ENCODE measurements at regions not wholly inside any gene's neighbourhood (a gene's known extent, or its start where the extent isn't known, plus 50 kb on each side); places are given as distances from the start of the nearest gene placed in this dataset.

DNA sequence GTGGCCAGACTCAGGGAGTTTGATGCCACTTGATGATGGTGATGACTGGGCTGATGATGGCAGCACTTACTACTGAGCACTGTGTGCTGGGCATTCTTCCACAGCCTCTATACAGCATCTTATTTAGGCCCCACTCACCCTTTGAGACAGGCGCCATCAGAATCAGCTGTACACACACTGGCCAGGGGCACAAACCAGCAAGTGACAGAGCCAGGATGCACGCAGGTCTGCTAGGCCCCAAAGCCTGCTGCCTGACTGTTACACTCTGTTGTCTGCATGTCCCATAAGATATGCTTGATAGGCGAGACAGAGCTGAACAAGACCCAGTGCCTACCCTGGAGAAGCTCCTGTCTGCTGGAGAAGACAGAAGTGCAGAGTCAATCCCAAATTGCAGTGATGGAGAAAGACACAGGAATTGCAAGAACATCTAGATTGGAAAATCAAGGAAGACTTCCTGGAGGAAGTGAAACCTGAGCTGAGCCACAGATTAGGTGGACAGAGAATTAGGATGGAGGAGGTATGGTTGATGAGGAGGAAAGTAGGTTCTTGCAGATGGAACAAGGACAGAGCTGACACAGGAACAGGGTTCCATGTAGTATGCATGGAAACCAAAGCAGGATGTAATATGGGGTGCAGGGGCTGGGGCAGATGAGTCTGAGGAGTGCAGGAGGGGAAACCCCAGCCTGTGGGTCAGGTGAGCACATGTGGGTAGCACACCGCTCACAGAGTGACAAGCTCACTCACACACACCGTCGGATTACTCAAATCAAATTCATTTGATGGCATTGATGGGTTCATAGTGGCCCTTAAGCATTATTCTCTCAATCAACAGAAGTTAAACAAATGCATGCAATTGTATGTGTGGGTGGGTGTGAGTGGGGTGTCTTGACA, 117.3 kb downstream of the BEGAIN start:
- no peak for DNase-seq

GRCh38 chr14:100470523-100470897, 116.7 kb downstream of the BEGAIN start:
- no peak for DNase-seq

DNA sequence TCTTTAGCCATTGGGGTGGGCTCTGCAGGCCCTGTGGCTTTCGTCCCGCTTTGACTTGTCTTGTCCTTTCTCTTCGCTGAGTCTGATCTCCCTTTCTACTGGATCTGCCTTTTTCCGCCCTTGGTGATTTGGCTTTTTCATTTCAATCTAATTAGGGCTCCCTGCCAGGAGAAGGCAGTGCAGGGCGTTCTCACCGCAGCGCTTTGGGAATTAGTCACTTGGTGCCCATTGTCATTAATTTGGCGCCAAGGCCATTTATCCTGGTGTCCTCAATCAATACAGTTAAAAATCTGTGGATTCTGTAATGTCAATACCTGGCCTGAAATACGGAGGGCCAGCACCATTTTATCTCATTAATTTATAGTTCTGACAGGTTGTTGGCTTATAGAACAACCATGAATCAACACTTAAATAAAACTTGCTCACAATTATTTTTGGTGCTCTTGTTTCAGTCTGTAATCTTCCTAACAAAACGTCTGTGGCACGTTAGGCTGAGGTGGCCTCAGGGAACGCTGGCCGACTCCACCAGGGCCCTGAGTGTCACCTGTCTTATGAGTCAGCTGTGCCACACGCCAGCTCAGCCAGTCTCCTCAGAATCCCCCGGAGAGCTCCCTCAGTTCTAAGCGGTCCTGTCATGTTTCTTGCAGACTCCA, 115.7 kb downstream of the BEGAIN start:
- DNase-seq = peak; percentile 69

DNA sequence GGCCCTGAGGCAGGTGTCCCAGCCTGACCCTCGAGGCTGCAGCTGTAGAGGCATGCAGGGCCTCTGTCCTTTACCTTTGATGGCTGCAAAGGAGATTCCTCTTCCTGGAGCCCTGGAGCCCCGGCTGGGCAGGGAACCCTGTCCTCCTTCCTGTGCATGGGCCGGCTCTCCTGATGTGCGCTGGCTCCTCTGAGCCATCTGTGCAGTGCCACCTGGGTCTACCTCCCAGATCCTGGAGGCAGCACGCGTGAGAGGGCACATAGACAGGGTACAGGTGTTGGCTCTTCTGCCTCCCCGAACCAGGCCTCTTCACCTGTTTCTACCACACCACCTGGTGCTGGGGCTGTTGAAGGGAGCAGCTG, 115.1 kb downstream of the BEGAIN start:
- peak; percentile 80 for DNase-seq

DNA sequence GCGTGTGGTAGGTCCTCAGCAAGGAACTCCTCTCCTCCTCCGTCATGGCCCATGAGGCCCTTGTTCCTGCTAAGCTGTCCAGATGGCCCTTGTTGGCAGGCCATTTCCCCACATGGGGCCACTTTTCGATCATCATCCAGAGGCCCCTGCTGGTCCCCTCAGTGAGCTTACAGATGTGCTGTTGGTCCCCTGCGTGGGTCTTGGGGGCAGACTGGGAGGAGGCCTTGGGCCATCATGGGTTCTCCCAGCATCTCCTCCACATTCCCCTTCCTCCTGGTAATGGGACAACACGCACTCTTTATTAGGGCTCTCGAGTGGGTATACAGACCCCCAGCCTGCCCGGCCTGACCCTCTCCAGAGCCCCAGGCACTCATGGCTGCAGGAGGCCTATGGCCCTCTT, 114.7 kb downstream of the BEGAIN start:
- no peak for DNase-seq

- no peak for DNase-seq
These were observed 114.0 kb downstream of the BEGAIN start for GRCh38 chr14:100473249-100473648.

- no peak for DNase-seq
These were observed 113.0 kb downstream of the BEGAIN start for GRCh38 chr14:100474196-100474595.

GRCh38 chr14:100475268-100475667, 111.9 kb downstream of the BEGAIN start:
- DNase-seq = no peak

DNA sequence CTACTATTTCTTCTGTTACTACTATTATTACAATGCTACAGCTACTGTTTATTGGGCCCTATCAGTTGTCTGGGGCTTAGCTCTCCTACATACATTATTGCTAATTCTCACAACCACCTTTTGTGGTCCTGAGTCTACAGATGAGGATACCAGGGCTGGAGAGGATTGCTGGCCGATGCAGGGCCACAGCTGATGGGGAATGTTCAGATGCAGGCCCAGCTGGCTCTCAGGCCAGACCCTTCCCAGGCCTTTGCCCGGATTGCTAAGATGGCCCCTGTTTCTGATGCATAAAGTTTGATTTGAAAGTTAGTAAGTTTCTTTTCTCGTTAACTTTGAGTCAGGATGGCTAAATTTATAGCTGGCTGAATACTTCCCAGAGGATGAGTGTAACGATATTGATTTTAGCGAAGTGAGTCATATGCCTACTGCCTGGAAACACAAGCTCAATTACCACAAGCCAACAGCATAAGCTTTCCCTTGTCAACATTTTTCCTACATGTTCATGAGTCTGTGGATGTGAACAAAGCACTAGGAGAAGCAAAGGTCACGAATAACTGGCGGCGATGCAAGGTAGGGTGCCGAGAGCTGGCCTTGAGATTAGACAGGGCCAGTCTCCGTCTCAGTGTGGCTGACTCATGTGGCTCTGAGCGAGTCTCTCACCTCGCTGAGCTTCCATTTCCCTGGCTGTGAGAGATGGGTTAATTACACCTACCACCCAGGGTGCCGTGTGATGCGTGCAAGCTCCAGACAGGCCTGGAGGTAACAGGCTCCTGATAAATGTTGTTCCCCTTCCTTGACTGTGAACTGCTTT, 111.0 kb downstream of the BEGAIN start:
- DNase-seq = peak; percentile 42

- no peak for DNase-seq
These were observed 102.5 kb downstream of the BEGAIN start for GRCh38 chr14:100484531-100485267.

DNA sequence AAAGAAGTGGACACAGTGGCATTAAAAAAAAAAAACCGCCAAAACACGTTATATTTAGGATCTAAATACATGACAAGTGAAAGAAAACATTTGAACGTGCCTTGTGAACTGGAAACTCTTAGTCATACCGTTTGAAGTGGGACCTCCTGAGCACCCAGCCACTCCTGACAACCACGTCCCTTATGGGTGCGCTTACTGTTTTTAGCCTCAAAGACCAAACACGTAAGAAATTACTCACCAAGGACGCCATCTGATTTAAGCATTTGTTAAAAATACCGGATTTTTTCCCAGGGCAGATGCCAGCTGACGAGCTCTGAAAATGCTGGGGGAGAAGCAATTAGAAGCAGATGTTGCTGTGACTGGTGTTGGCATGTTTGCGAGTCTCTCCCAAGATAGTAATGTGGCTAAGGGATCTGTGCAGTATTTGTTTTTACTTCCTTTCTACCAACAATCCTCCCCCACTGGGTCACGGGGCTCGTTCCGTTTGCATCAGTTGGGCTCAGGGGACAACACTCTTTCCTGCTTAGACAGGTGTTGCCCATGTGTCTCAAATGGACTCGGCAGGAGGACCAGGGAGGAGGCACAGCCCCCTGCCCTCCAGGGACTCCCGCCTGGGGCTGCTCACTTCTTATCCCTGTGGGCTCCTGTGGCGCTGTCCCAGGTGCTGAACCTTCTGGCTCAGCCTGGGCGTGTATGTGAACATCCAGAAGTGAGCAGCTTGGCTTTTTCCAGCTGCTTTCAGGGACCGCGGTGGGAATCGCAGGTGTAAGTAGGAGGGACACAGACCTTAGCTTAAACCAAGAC, 101.0 kb downstream of the BEGAIN start:
- peak; percentile 30 for DNase-seq

All from DMS153 (cell line).